ENCODE measurements at regions not wholly inside any gene's neighbourhood (a gene's known extent, or its start where the extent isn't known, plus 50 kb on each side); places are given as distances from the start of the nearest gene placed in this dataset.

GRCh38 chr22:23501261-23501619 lies 78.8 kb downstream of the IGLL1 start:
- intact Hi-C loops (cut with micrococcal nuclease) = no loop called here
- H3K4me1 ChIP-seq (ENCODE audit: control insufficient read depth, insufficient read depth, low read length) = no peaks in the 10 kb centered on the region
- no peak overlapping the region for H3K4me3 ChIP-seq (ENCODE audit: insufficient read depth, low read depth, low read length)
- H3K4me2 ChIP-seq (ENCODE audit: low read depth, low read length) = no peak overlapping the region
- POLR2A ChIA-PET (ENCODE audit: unreplicated experiment) = no interaction called here
- H4K8ac ChIP-seq (ENCODE audit: low read depth in 2 of 2, low read length in 2 of 2) = no peak overlapping the region
- WGBS, 2 experiments (ENCODE audit: extremely low coverage in 2 of 2, insufficient read length in 1 of 2) = no CpG with 5 or more reads among the region's 5 CpGs
- H2BK5ac ChIP-seq (ENCODE audit: low read depth, low read length, poor library complexity, severe bottlenecking) = no peak overlapping the region
- no peak overlapping the region for H3K4ac ChIP-seq (ENCODE audit: low read depth, low read length)
- H3K9ac ChIP-seq (ENCODE audit: low read depth, low read length) = no peak overlapping the region
- no peak overlapping the region for H3K56ac ChIP-seq (ENCODE audit: extremely low read depth, insufficient read depth, low read length)
- no peak for ATAC-seq (ENCODE audit: low read depth)
- H2AFZ ChIP-seq (replicated peaks; ENCODE audit: low read length, poor library complexity) = no peak overlapping the region
- no peaks in the 10 kb centered on the region for H3K9me3 ChIP-seq (ENCODE audit: control insufficient read depth, insufficient read depth, low read length)
- no peak overlapping the region for H2BK15ac ChIP-seq (ENCODE audit: low read depth, low read length)
- CTCF ChIA-PET = no interaction called here
- H3K36me3 ChIP-seq (ENCODE audit: control insufficient read depth, insufficient read depth, low read length) = no peaks in the 10 kb centered on the region
- TF ChIP-seq RAD21 (IDR thresholded peaks at IDR 0.05; ENCODE audit: low read length) = no peak
- no peak for TF ChIP-seq RCOR1 (IDR thresholded peaks at IDR 0.05; ENCODE audit: insufficient replicate concordance, low read length)
- no peak for TF ChIP-seq CEBPB (IDR thresholded peaks at IDR 0.05; ENCODE audit: low read depth, low read length)
- no peak for TF ChIP-seq MAZ (IDR thresholded peaks at IDR 0.05; ENCODE audit: borderline replicate concordance, low read depth, low read length)
- TF ChIP-seq MXI1 (IDR thresholded peaks at IDR 0.05; ENCODE audit: borderline replicate concordance, low read depth, low read length) = no peak
- BruUV-seq (replicated peaks) = no TSS peak
- H2AK5ac ChIP-seq (ENCODE audit: low read depth, low read length) = no peak overlapping the region
- no peak for DNase-seq
- H3K18ac ChIP-seq (ENCODE audit: low read depth, low read length) = no peak overlapping the region
- H2BK120ac ChIP-seq (ENCODE audit: low read depth, low read length) = no peak overlapping the region
- H2AK9ac ChIP-seq (replicated peaks; ENCODE audit: low read depth, low read length, poor library complexity) = no peak overlapping the region
- H3K27me3 ChIP-seq (ENCODE audit: control insufficient read depth, insufficient read depth, low read length) = peaks cover 12% of the 10 kb centered on the region
- H3K9me1 ChIP-seq (ENCODE audit: insufficient read depth, low read length) = no peaks in the 10 kb centered on the region
- no peak overlapping the region for H4K91ac ChIP-seq (ENCODE audit: insufficient read depth, low read depth, low read length)
- no peak overlapping the region for H3K27ac ChIP-seq (ENCODE audit: insufficient read depth, low read length)
- no peak overlapping the region for H3K23ac ChIP-seq (ENCODE audit: low read depth, low read length)
- in situ Hi-C loops (cut with MboI; ENCODE audit: low sequenced_read_pairs) = no loop called here
- no peak overlapping the region for H3K14ac ChIP-seq (replicated peaks; ENCODE audit: low read depth, low read length)
- H4K20me1 ChIP-seq (ENCODE audit: insufficient read depth, low read length) = no peaks in the 10 kb centered on the region
- no peak overlapping the region for H4K5ac ChIP-seq (ENCODE audit: low read depth, low read length)
- dilution Hi-C loops (cut with HindIII; ENCODE audit: low sequenced_read_pairs, unreplicated experiment) = no loop called here
- H3K79me1 ChIP-seq (ENCODE audit: low read depth in 1 of 2, low read length in 2 of 2) = no peaks in the 10 kb centered on the region
- no peak overlapping the region for H2BK20ac ChIP-seq (ENCODE audit: low read depth, low read length)

Data from IMR-90 (cell line).